ENCODE measurements at regions not wholly inside any gene's neighbourhood (a gene's known extent, or its start where the extent isn't known, plus 50 kb on each side); places are given as distances from the start of the nearest gene placed in this dataset.

DNA sequence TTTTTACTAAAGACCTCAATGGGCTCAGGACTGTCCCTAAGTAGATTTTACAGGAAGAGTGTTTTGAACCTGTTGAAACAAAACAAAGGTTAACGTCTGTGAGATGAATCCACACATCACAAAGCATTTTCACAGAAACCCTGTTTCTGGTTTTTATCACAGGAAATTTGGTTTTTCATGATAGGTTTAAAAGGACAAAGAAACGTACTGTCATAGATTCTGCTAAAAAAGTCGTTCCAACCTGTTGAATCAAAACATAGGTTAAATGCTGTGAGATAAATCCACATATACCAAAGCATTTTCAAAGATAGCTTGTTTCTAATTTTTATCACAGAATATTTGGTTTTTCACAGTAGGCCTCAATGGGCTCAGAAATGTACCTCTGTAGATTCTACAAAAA is 1531.0 kb downstream of the UQCRFS1 start:
- Histone ChIP-seq H3K4me3 (no peak overlapping the region), H3K36me3 (no peaks in the 10 kb centered on the region), H3K27me3 (no peaks in the 10 kb centered on the region), H3K4me1 (peaks cover 10 to 11% of the 10 kb centered on the region in 2 donors), H3K9me3 (no peaks in the 10 kb centered on the region), H3K27ac (no peak overlapping the region)
- DNase-seq (no peak), ATAC-seq (no peak)
- intact Hi-C loops (cut with DNase I; ENCODE audit: low total_unique reads) (no loop called here), in situ Hi-C loops (cut with MboI; ENCODE audit: low sequenced_read_pairs in 4 of 4) (no loop called here)
- no peak for TF ChIP-seq POLR2A (IDR thresholded peaks at IDR 0.05)
- TF ChIP-seq, protein P1, sequence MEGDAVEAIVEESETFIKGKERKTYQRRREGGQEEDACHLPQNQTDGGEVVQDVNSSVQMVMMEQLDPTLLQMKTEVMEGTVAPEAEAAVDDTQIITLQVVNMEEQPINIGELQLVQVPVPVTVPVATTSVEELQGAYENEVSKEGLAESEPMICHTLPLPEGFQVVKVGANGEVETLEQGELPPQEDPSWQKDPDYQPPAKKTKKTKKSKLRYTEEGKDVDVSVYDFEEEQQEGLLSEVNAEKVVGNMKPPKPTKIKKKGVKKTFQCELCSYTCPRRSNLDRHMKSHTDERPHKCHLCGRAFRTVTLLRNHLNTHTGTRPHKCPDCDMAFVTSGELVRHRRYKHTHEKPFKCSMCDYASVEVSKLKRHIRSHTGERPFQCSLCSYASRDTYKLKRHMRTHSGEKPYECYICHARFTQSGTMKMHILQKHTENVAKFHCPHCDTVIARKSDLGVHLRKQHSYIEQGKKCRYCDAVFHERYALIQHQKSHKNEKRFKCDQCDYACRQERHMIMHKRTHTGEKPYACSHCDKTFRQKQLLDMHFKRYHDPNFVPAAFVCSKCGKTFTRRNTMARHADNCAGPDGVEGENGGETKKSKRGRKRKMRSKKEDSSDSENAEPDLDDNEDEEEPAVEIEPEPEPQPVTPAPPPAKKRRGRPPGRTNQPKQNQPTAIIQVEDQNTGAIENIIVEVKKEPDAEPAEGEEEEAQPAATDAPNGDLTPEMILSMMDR (IDR thresholded peaks at IDR 0.05 in 4 of 5, conservative IDR thresholded peaks at IDR 0.05 in 1 of 5) = no peak

DNA sequence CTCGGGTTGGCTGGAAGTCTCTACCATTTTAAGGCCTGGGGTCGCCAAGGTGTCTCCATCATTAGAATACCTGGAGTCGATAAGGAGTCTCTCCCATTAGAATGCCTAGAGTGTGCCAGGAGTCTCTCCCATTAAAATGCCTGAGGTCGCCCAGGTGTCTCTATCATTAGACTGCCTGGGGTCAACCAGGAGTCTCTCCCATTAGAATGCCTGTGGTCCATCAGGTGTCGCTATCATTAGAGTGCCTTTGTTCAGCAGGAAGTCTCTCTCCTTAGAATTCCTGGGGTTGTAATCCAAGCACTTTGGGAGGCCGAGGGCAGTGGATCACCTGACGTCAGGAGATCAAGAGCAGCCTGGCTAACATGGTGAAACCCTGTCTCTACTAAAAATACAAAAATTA is 1533.0 kb downstream of the UQCRFS1 start:
- in situ Hi-C loops (cut with MboI; ENCODE audit: low sequenced_read_pairs in 4 of 4) (no loop called here), intact Hi-C loops (cut with DNase I; ENCODE audit: low total_unique reads) (loop anchor here (5.0 kb wide), 1 partner anchor 112 kb away; no protein-coding TSS in a partner anchor)
- Histone ChIP-seq H3K36me3 (no peaks in the 10 kb centered on the region), H3K9me3 (no peaks in the 10 kb centered on the region), H3K4me1 (peaks cover 22 to 25% of the 10 kb centered on the region in 2 donors), H3K27me3 (no peaks in the 10 kb centered on the region), H3K27ac (no peak overlapping the region), H3K4me3 (no peak overlapping the region)
- TF ChIP-seq, protein P1 (IDR thresholded peaks at IDR 0.05 in 4 of 5, conservative IDR thresholded peaks at IDR 0.05 in 1 of 5) = no peak
- TF ChIP-seq POLR2A (IDR thresholded peaks at IDR 0.05) = no peak
- no peak for ATAC-seq
- DNase-seq = no peak

DNA sequence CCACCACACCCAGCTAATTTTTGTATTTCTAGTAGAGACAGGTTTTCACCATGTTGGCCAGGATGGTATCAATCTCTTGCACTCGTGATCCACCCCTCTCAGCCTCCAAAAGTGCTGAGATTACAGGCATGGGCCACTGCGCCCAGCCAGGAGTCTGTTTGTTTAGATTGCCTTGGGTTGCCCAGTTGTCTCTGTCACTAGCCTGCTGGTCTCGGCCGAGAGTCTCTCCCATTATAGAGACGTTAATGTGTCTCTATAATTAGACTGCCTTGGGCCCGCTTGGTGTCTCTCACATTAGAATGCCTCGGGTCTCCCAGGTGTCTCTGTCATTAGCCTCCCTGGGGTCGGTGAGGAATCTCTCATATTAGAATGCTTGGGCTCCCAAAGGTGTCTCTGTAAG is 1533.6 kb downstream of the UQCRFS1 start:
- no peaks in the 10 kb centered on the region for H3K36me3 ChIP-seq
- peaks cover 22 to 26% of the 10 kb centered on the region in 2 donors for H3K4me1 ChIP-seq
- DNase-seq (no peak), ATAC-seq (no peak)
- H3K4me3 ChIP-seq = no peak overlapping the region
- TF ChIP-seq, protein P1 (IDR thresholded peaks at IDR 0.05 in 4 of 5, conservative IDR thresholded peaks at IDR 0.05 in 1 of 5) = no peak
- TF ChIP-seq POLR2A (IDR thresholded peaks at IDR 0.05) = no peak
- H3K9me3 ChIP-seq = no peaks in the 10 kb centered on the region
- no peaks in the 10 kb centered on the region for H3K27me3 ChIP-seq
- H3K27ac ChIP-seq = no peak overlapping the region
- in situ Hi-C loops (cut with MboI; ENCODE audit: low sequenced_read_pairs in 4 of 4) = no loop called here
- intact Hi-C loops (cut with DNase I; ENCODE audit: low total_unique reads) = loop anchor here (5.0 kb wide), 1 partner anchor 113 kb away; no protein-coding TSS in a partner anchor

DNA sequence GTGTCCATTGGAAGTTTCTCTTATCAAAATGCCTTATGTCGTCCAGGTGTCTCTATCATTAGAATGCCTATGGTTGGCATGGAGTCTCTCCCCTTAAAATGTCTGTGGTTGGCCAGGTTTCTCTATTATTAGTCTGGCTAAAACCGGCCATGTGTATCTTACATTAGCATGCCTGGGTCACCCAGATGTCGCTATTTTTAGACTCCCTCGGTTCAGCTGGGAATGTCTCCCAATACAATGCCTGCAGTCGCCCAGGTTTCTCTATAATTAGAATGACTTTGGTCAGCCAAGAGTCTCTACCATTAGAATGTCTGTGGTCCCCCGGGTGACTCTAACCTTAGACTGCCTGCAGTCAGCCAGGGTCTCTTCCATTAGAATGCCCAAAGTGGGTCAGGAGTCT is 1536.1 kb downstream of the UQCRFS1 start:
- in situ Hi-C loops (cut with MboI; ENCODE audit: low sequenced_read_pairs in 4 of 4) = no loop called here
- TF ChIP-seq, protein P1 (IDR thresholded peaks at IDR 0.05 in 4 of 5, conservative IDR thresholded peaks at IDR 0.05 in 1 of 5) = no peak
- no peak for TF ChIP-seq POLR2A (IDR thresholded peaks at IDR 0.05)
- Histone ChIP-seq H3K27ac (peak overlapping the region in 1 of 4 donors; percentile 46), H3K9me3 (no peaks in the 10 kb centered on the region), H3K4me1 (peaks cover 36 to 44% of the 10 kb centered on the region in 2 donors), H3K27me3 (no peaks in the 10 kb centered on the region), H3K36me3 (no peaks in the 10 kb centered on the region), H3K4me3 (peak overlapping the region in 1 of 4 donors; percentile 21)
- DNase-seq (no peak), ATAC-seq (peak in 1 of 2 donors; percentile 47)
- intact Hi-C loops (cut with DNase I; ENCODE audit: low total_unique reads) = loop anchor here (5.0 kb wide), 1 partner anchor 115 kb away; no protein-coding TSS in a partner anchor

DNA sequence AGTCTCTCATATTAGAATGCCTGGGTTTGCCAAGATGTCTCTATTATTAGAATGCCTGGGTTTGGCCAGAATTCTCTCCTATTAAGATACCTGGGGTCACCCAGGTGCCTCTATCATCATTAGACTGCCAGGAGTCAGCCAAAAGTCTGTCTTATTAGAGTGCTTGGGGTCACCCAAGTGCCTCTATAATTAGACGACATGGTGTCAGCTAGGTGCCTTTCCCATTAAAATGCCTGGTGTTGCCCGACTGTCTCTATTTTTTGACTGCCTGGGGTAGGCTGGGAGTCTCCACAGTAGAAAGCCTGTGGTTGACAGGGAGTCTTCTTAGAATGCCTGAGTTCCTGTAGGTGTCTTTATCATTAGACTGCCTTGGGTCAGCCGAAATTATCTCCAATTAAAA is 1536.6 kb downstream of the UQCRFS1 start:
- no peak for ATAC-seq
- Histone ChIP-seq H3K27me3 (no peaks in the 10 kb centered on the region), H3K27ac (peak overlapping the region in 1 of 4 donors; percentile 46), H3K4me1 (peaks cover 36 to 44% of the 10 kb centered on the region in 2 donors), H3K4me3 (peak overlapping the region in 1 of 4 donors; percentile 21), H3K36me3 (no peaks in the 10 kb centered on the region), H3K9me3 (no peaks in the 10 kb centered on the region)
- intact Hi-C loops (cut with DNase I; ENCODE audit: low total_unique reads) (loop anchor here (5.0 kb wide), 1 partner anchor 116 kb away; no protein-coding TSS in a partner anchor), in situ Hi-C loops (cut with MboI; ENCODE audit: low sequenced_read_pairs in 4 of 4) (no loop called here)
- TF ChIP-seq, protein P1 (IDR thresholded peaks at IDR 0.05 in 4 of 5, conservative IDR thresholded peaks at IDR 0.05 in 1 of 5) = no peak
- TF ChIP-seq POLR2A (IDR thresholded peaks at IDR 0.05) = no peak
- DNase-seq = no peak

Data from gastrocnemius medialis (tissue), 4 donors.